H1 (cell line): ENCODE measurements at regions not wholly inside any gene's neighbourhood (a gene's known extent, or its start where the extent isn't known, plus 50 kb on each side); places are given as distances from the start of the nearest gene placed in this dataset.

Source experiments
- CTCF ChIA-PET: fragments of 300-600 bp; sonication (Branson Sonifier 250); formaldehyde crosslinking; loops from one replicate; lab custom pipeline; 2021; ENCODE audit not compliant: partially characterized antibody; lab: Charles Lee
- POLR2A ChIA-PET: fragments of 300-600 bp; sonication (Branson Sonifier 250); formaldehyde crosslinking; loops from one replicate; lab custom pipeline; 2021; ENCODE audit warnings: inconsistent platforms; ENCODE audit not compliant: partially characterized antibody; lab: Charles Lee
- DNase-seq, 2 experiments: peaks; one replicate each; pipeline versions ENCODE4 v3.0.0 to v3.0.0-alpha.2; 2010 to 2022; ENCODE audit warnings: low spot score in 2 of 2, low read depth in 1 of 2, mixed read lengths in 1 of 2
- FAIRE-seq: peaks from 2 replicates; lab custom pipeline; 2011; peaks lifted over from hg19 to GRCh38; lab: Jason Lieb, UNC
- H2AFZ ChIP-seq: 2 replicates; pipeline ENCODE4 v1.8.1; 2012; ENCODE audit warnings: low read length, inconsistent platforms
- H2AK5ac ChIP-seq: 2 replicates; pipeline ENCODE4 v1.6.1; 2013; ENCODE audit warnings: low read depth, low read length
- H2BK120ac ChIP-seq: replicated peaks from 2 replicates; pipeline ENCODE3; 2013; ENCODE audit warnings: low read depth, low read length, inconsistent platforms
- H2BK12ac ChIP-seq: 2 replicates; pipeline ENCODE4 v1.6.1; 2013; ENCODE audit warnings: low read depth, low read length
- H2BK15ac ChIP-seq: 2 replicates; pipeline ENCODE4 v1.6.1; 2013; ENCODE audit warnings: low read length
- H2BK20ac ChIP-seq: 2 replicates; pipeline ENCODE4 v1.6.1; 2013; ENCODE audit warnings: low read length
- H2BK5ac ChIP-seq: 2 replicates; pipeline ENCODE4 v1.6.1; 2013; ENCODE audit warnings: low read depth, low read length
- H3K14ac ChIP-seq: 2 replicates; pipeline ENCODE4 v1.6.1; 2013; ENCODE audit warnings: inconsistent platforms; ENCODE audit not compliant: insufficient read length
- H3K18ac ChIP-seq: 2 replicates; pipeline ENCODE4 v1.6.1; 2013; ENCODE audit warnings: low read length; ENCODE audit errors: extremely low read depth
- H3K23ac ChIP-seq: 2 replicates; pipeline ENCODE4 v1.6.1; 2013; ENCODE audit warnings: inconsistent platforms; ENCODE audit not compliant: insufficient read length
- H3K23me2 ChIP-seq: 2 replicates; pipeline ENCODE4 v1.6.1; 2013; ENCODE audit warnings: low read depth, low read length
- H3K27ac ChIP-seq: 2 replicates; pipeline ENCODE4 v1.6.1; 2011; ENCODE audit warnings: low read depth, low read length, inconsistent platforms
- H3K27me3 ChIP-seq, 4 experiments: replicated peaks in 1 of 4; 1 replicate in 1 of 4; 2 replicates in 3 of 4; pipeline versions ENCODE4 v1.6.1 to v1.8.1; 2011 to 2013; ENCODE audit warnings: low read length in 3 of 4, mild to moderate bottlenecking in 3 of 4, inconsistent platforms in 2 of 4, mixed read lengths in 2 of 4, moderate library complexity in 1 of 4; ENCODE audit not compliant: control insufficient read depth in 3 of 4, insufficient read depth in 3 of 4; ENCODE audit errors: extremely low read depth in 1 of 4
- H3K36me3 ChIP-seq, 4 experiments: 2 replicates each; pipeline versions ENCODE4 v1.6.1 to v1.8.1; 2011 to 2013; ENCODE audit warnings: mild to moderate bottlenecking in 4 of 4, low read length in 3 of 4, moderate library complexity in 2 of 4, control low read depth in 1 of 4, inconsistent platforms in 1 of 4; ENCODE audit not compliant: insufficient read depth in 4 of 4, control insufficient read depth in 2 of 4
- H3K4ac ChIP-seq: replicated peaks from 2 replicates; pipeline ENCODE3; 2013; ENCODE audit warnings: low read length, low read depth, mixed read lengths, inconsistent platforms; ENCODE audit not compliant: insufficient read length
- H3K4me1 ChIP-seq, 4 experiments: replicated peaks in 1 of 4; 1 replicate in 1 of 4; 2 replicates in 3 of 4; pipeline versions ENCODE4 v1.6.1 to v1.8.1; 2011 to 2013; ENCODE audit warnings: low read length in 3 of 4, inconsistent platforms in 2 of 4, mixed read lengths in 1 of 4; ENCODE audit not compliant: insufficient read depth in 4 of 4, control insufficient read depth in 3 of 4
- H3K4me2 ChIP-seq, 2 experiments: 2 replicates each; pipeline versions ENCODE4 v1.6.1 to v1.8.1; 2011 to 2013; ENCODE audit warnings: low read depth in 2 of 2, low read length in 2 of 2, control low read depth in 1 of 2, inconsistent platforms in 1 of 2, mild to moderate bottlenecking in 1 of 2; ENCODE audit not compliant: insufficient read depth in 1 of 2
- H3K4me3 ChIP-seq, 4 experiments: fragments of 200-600, 300-600 bp in 1 of 4; sonication (generic), shearing (Covaris generic), sonication (Bioruptor Twin) in 1 of 4; 2 replicates each; pipeline versions ENCODE4 v1.5.1 to v1.8.1; 2011 to 2016; ENCODE audit warnings: low read length in 4 of 4, low read depth in 3 of 4, control low read depth in 2 of 4, inconsistent platforms in 2 of 4, mild to moderate bottlenecking in 2 of 4, mixed read lengths in 1 of 4, moderate library complexity in 1 of 4; ENCODE audit not compliant: insufficient read depth in 2 of 4; ENCODE audit errors: extremely low read depth in 1 of 4
- H3K56ac ChIP-seq: replicated peaks from 2 replicates; pipeline ENCODE3; 2013; ENCODE audit warnings: low read depth, mild to moderate bottlenecking, mixed read lengths, low read length, inconsistent platforms; ENCODE audit not compliant: insufficient read length
- H3K79me1 ChIP-seq: 2 replicates; pipeline ENCODE4 v1.6.1; 2013; ENCODE audit warnings: low read depth, low read length, control low read depth
- H3K79me2 ChIP-seq, 2 experiments: 2 replicates each; pipeline versions ENCODE4 v1.6.1 to v1.8.1; 2012 to 2013; ENCODE audit warnings: low read length in 2 of 2, mild to moderate bottlenecking in 2 of 2, inconsistent platforms in 1 of 2; ENCODE audit not compliant: insufficient read depth in 2 of 2, control insufficient read depth in 1 of 2
- H3K9ac ChIP-seq, 4 experiments: replicated peaks in 1 of 4; 1 replicate in 1 of 4; 2 replicates in 3 of 4; pipeline versions ENCODE4 v1.6.1 to v1.8.1; 2011 to 2013; ENCODE audit warnings: low read depth in 3 of 4, low read length in 3 of 4, control low read depth in 2 of 4, mild to moderate bottlenecking in 2 of 4, moderate library complexity in 2 of 4, inconsistent platforms in 1 of 4; ENCODE audit errors: extremely low read depth in 1 of 4
- H3K9me3 ChIP-seq, 2 experiments: 2 replicates each; pipeline versions ENCODE4 v1.6.1 to v1.8.1; 2012 to 2013; ENCODE audit warnings: mild to moderate bottlenecking in 2 of 2, moderate library complexity in 2 of 2, control low read depth in 1 of 2, inconsistent platforms in 1 of 2, low read depth in 1 of 2, low read length in 1 of 2, mixed read lengths in 1 of 2; ENCODE audit not compliant: insufficient read depth in 2 of 2
- H4K20me1 ChIP-seq, 2 experiments: replicated peaks in 1 of 2; 2 replicates each; pipeline versions ENCODE3 to v1.8.1; 2011 to 2013; ENCODE audit warnings: inconsistent platforms in 2 of 2, low read length in 2 of 2, mild to moderate bottlenecking in 1 of 2; ENCODE audit not compliant: insufficient read depth in 2 of 2, control insufficient read depth in 1 of 2
- H4K5ac ChIP-seq: 2 replicates; pipeline ENCODE4 v1.6.1; 2013; ENCODE audit warnings: low read length, low read depth, mixed read lengths, inconsistent platforms; ENCODE audit not compliant: insufficient read length
- H4K8ac ChIP-seq: 2 replicates; pipeline ENCODE4 v1.8.0; 2013; ENCODE audit warnings: mild to moderate bottlenecking, moderate library complexity, low read length, inconsistent platforms; ENCODE audit not compliant: insufficient read depth; ENCODE audit errors: extremely low read depth
- H4K91ac ChIP-seq: replicated peaks from 2 replicates; pipeline ENCODE3; 2013; ENCODE audit warnings: low read length, mixed read lengths, inconsistent platforms; ENCODE audit not compliant: insufficient read length
- FOSL1 ChIP-seq: IDR thresholded peaks from 2 replicates; pipeline ENCODE4 v1.6.1; 2011; ENCODE audit warnings: mild to moderate bottlenecking, low read depth, low read length, moderate library complexity; ENCODE audit not compliant: insufficient read depth
- NANOG ChIP-seq: IDR thresholded peaks from 2 replicates; pipeline ENCODE4 v1.6.1; 2011; ENCODE audit warnings: low read length, low read depth, mild to moderate bottlenecking, inconsistent platforms; ENCODE audit not compliant: insufficient read depth, poor library complexity, severe bottlenecking
- POLR2AphosphoS5 ChIP-seq: IDR thresholded peaks from 2 replicates; pipeline ENCODE4 v1.6.1; 2011; ENCODE audit warnings: low read depth, low read length
- RAD21 ChIP-seq, 2 experiments: IDR thresholded peaks in 1 of 2; conservative IDR thresholded peaks in 1 of 2; 2 replicates each; pipeline ENCODE4 v1.6.1; 2011; ENCODE audit warnings: low read depth in 2 of 2, low read length in 2 of 2, improper control_type of control experiment in 1 of 2, inconsistent platforms in 1 of 2, mild to moderate bottlenecking in 1 of 2, moderate library complexity in 1 of 2
- RBBP5 ChIP-seq: IDR thresholded peaks from 2 replicates; pipeline ENCODE4 v1.7.1; 2012; ENCODE audit warnings: low read depth, mild to moderate bottlenecking, inconsistent platforms, low read length, moderate library complexity, borderline replicate concordance
- SP1 ChIP-seq: IDR thresholded peaks from 2 replicates; pipeline ENCODE4 v1.6.1; 2011; ENCODE audit warnings: low read depth, low read length
- SP2 ChIP-seq: IDR thresholded peaks from 2 replicates; pipeline ENCODE4 v1.6.1; 2012; ENCODE audit warnings: mild to moderate bottlenecking, low read length, inconsistent platforms
- SP4 ChIP-seq: IDR thresholded peaks from 2 replicates; pipeline ENCODE4 v1.6.1; 2012; ENCODE audit warnings: low read length, inconsistent platforms
- SUZ12 ChIP-seq: fragments of 200-600 bp; sonication (generic); IDR thresholded peaks from 2 replicates; pipeline ENCODE4 v1.6.1; 2012; ENCODE audit warnings: mild to moderate bottlenecking, inconsistent platforms, low read length, moderate library complexity, mixed read lengths
- WGBS, 2 experiments: shearing (Covaris generic) in 1 of 2; methylation state at CpG; one replicate each; pipeline versions ENCODE4 v1.1.6 to v1.1.7; 2013 to 2015; ENCODE audit warnings: low lambda C conversion rate in 2 of 2, mixed read lengths in 2 of 2, inconsistent platforms in 1 of 2, low coverage in 1 of 2, missing lambda C conversion rate in 1 of 2; ENCODE audit not compliant: insufficient replicate concordance in 2 of 2, insufficient coverage in 1 of 2, insufficient read length in 1 of 2; ENCODE audit errors: extremely low coverage in 1 of 2, missing lambda C conversion rate in 1 of 2; 5-methylcytosine and 5-hydroxymethylcytosine counted together
- TF ChIP-seq, protein P1 (sequence below), 3 experiments: IDR thresholded peaks; 1 replicate in 2 of 3; 2 replicates in 1 of 3; pipeline versions ENCODE4 v1.5.1 to v1.6.1; 2011; ENCODE audit warnings: low read length in 3 of 3, mild to moderate bottlenecking in 3 of 3, inconsistent platforms in 2 of 3, low read depth in 1 of 3, moderate library complexity in 1 of 3; ENCODE audit not compliant: insufficient read depth in 1 of 3; ENCODE audit errors: control extremely low read depth in 1 of 3

DNA sequence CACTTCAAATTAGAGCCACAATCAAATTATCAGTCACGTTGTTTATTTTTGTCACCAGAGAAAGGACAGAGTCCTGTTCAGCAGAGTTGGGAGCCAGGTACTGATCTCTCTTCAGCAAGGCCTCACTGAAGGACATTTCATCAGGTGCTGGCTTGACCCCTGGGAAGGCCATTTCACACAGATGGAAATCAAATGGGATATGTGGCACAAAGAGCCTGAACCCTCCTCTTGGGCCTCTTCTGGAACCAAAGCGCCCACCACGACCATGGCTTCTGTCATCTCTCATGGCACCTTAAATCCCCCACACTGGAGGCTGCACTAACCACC lies 121.5 kb downstream of the PTCSC3 start:
- Histone ChIP-seq H3K9ac (no peak overlapping the region), H3K56ac (no peak overlapping the region), H3K4me1 (peaks cover 0 to 2% (median 0%) of the 10 kb centered on the region in 4 experiments; a peak in 1 of 7 replicates), H3K23ac (no peak overlapping the region), H3K18ac (no peak overlapping the region), H3K14ac (no peak overlapping the region), H4K5ac (no peak overlapping the region), H3K4me3 (no peak overlapping the region), H3K27ac (no peak overlapping the region), H3K9me3 (no peaks in the 10 kb centered on the region), H3K27me3 (no peaks in the 10 kb centered on the region), H3K23me2 (no peaks in the 10 kb centered on the region; the same call in 1 of the 2 replicates), H2BK15ac (no peak overlapping the region), H2BK120ac (no peak overlapping the region), H2AFZ (no peak overlapping the region), H2BK20ac (no peak overlapping the region), H4K20me1 (no peaks in the 10 kb centered on the region), H3K36me3 (no peaks in the 10 kb centered on the region), H2BK5ac (no peak overlapping the region)
- no peak for FAIRE-seq
- DNase-seq: no peak
- POLR2A ChIA-PET: no interaction called here
- TF ChIP-seq POLR2AphosphoS5: no peak
- no peak for TF ChIP-seq FOSL1
- TF ChIP-seq RBBP5: no peak
- TF ChIP-seq, protein P1, sequence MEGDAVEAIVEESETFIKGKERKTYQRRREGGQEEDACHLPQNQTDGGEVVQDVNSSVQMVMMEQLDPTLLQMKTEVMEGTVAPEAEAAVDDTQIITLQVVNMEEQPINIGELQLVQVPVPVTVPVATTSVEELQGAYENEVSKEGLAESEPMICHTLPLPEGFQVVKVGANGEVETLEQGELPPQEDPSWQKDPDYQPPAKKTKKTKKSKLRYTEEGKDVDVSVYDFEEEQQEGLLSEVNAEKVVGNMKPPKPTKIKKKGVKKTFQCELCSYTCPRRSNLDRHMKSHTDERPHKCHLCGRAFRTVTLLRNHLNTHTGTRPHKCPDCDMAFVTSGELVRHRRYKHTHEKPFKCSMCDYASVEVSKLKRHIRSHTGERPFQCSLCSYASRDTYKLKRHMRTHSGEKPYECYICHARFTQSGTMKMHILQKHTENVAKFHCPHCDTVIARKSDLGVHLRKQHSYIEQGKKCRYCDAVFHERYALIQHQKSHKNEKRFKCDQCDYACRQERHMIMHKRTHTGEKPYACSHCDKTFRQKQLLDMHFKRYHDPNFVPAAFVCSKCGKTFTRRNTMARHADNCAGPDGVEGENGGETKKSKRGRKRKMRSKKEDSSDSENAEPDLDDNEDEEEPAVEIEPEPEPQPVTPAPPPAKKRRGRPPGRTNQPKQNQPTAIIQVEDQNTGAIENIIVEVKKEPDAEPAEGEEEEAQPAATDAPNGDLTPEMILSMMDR (IDR thresholded peaks at IDR 0.05; ENCODE audit: control extremely low read depth in 1 of 3, insufficient read depth in 1 of 3, low read depth in 1 of 3, low read length in 3 of 3): no peak
- no peak for TF ChIP-seq RAD21 (IDR thresholded peaks at IDR 0.05 in 1 of 2, conservative IDR thresholded peaks at IDR 0.05 in 1 of 2; ENCODE audit: low read depth in 2 of 2, low read length in 2 of 2)
- no peak for TF ChIP-seq SP2
- no peak for TF ChIP-seq NANOG
- no peak for TF ChIP-seq SUZ12
- no peak for TF ChIP-seq SP1
- no peak for TF ChIP-seq SP4
- TF ChIP-seq, all 59 proteins: peak for 0
- Histone ChIP-seq H4K8ac (no peak overlapping the region), H2AK5ac (no peak overlapping the region), H3K79me2 (no peaks in the 10 kb centered on the region), H3K79me1 (no peaks in the 10 kb centered on the region), H3K4ac (no peak overlapping the region), H3K4me2 (no peak overlapping the region), H4K91ac (no peak overlapping the region), H2BK12ac (no peak overlapping the region)
- CTCF ChIA-PET: interaction anchor here (5.3 kb wide), 1 partner anchor 15 kb away, joined by 34 read pairs; no protein-coding TSS in a partner anchor
- 96% methylated on average over 3 of the region's 3 CpGs; no CpG with 5 or more reads in 1 of the 2 experiments for WGBS, 2 experiments
